Ishikawa (cell line): ENCODE measurements at regions not wholly inside any gene's neighbourhood (a gene's known extent, or its start where the extent isn't known, plus 50 kb on each side); places are given as distances from the start of the nearest gene placed in this dataset.

Source experiments
- CEBPB ChIP-seq: IDR thresholded peaks from 2 replicates; pipeline ENCODE4 v1.6.1; 2012
- CREB1 ChIP-seq: IDR thresholded peaks from 2 replicates; pipeline ENCODE4 v1.6.1; 2012; ENCODE audit warnings: low read depth
- EGR1 ChIP-seq: IDR thresholded peaks from 2 replicates; pipeline ENCODE4 v1.6.1; 2012
- EP300 ChIP-seq: IDR thresholded peaks from 2 replicates; pipeline ENCODE4 v1.6.1; 2012; ENCODE audit warnings: borderline replicate concordance
- FOXM1 ChIP-seq: IDR thresholded peaks from 2 replicates; pipeline ENCODE4 v1.6.1; 2012; ENCODE audit warnings: low read depth, borderline replicate concordance
- NFIC ChIP-seq: IDR thresholded peaks from 2 replicates; pipeline ENCODE4 v1.6.1; 2012
- RAD21 ChIP-seq: IDR thresholded peaks from 2 replicates; pipeline ENCODE4 v1.6.1; 2012; ENCODE audit warnings: low read depth
- TAF1 ChIP-seq: IDR thresholded peaks from 2 replicates; pipeline ENCODE4 v1.6.1; 2012; ENCODE audit warnings: low read depth, mild to moderate bottlenecking
- TCF12 ChIP-seq: IDR thresholded peaks from 2 replicates; pipeline ENCODE4 v1.6.1; 2012; ENCODE audit warnings: low read depth
- TEAD4 ChIP-seq: IDR thresholded peaks from 2 replicates; pipeline ENCODE4 v1.6.1; 2012
- YY1 ChIP-seq: IDR thresholded peaks from 2 replicates; pipeline ENCODE4 v1.6.1; 2012; ENCODE audit warnings: low read depth
- ZBTB7A ChIP-seq: IDR thresholded peaks from 2 replicates; pipeline ENCODE4 v1.6.1; 2012; ENCODE audit warnings: low read depth
- TF ChIP-seq, protein P1 (sequence below): IDR thresholded peaks from 2 replicates; pipeline ENCODE4 v1.6.1; 2012; ENCODE audit warnings: low read depth, mild to moderate bottlenecking
- TF ChIP-seq, protein P2 (sequence below): IDR thresholded peaks from 2 replicates; pipeline ENCODE4 v1.6.1; 2012
- TF ChIP-seq, protein P3 (sequence below): IDR thresholded peaks from 2 replicates; pipeline ENCODE4 v1.6.1; 2012

DNA sequence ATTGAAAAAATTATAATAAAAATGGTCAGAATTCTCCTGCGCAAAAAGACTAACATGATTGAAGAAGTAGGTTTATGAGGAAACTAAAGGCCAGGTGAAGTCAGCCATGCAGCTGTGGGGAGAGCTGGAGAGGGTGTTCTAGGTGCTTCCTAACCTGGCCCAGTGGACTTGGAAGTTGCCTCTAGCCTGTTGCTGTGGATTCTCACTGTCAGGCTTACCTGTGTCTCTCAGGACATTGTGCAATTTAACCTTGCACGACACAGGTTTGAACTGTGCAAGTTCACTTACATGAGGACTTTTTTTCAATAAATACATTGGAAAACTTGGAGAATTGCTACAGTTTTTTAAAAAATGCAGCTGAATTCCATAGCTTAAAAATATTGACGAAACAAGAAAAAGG is 266.4 kb downstream of the CXCL12 start:
- TF ChIP-seq, protein P1, sequence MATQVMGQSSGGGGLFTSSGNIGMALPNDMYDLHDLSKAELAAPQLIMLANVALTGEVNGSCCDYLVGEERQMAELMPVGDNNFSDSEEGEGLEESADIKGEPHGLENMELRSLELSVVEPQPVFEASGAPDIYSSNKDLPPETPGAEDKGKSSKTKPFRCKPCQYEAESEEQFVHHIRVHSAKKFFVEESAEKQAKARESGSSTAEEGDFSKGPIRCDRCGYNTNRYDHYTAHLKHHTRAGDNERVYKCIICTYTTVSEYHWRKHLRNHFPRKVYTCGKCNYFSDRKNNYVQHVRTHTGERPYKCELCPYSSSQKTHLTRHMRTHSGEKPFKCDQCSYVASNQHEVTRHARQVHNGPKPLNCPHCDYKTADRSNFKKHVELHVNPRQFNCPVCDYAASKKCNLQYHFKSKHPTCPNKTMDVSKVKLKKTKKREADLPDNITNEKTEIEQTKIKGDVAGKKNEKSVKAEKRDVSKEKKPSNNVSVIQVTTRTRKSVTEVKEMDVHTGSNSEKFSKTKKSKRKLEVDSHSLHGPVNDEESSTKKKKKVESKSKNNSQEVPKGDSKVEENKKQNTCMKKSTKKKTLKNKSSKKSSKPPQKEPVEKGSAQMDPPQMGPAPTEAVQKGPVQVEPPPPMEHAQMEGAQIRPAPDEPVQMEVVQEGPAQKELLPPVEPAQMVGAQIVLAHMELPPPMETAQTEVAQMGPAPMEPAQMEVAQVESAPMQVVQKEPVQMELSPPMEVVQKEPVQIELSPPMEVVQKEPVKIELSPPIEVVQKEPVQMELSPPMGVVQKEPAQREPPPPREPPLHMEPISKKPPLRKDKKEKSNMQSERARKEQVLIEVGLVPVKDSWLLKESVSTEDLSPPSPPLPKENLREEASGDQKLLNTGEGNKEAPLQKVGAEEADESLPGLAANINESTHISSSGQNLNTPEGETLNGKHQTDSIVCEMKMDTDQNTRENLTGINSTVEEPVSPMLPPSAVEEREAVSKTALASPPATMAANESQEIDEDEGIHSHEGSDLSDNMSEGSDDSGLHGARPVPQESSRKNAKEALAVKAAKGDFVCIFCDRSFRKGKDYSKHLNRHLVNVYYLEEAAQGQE, result no peak
- TF ChIP-seq CREB1 (no peak), EGR1 (no peak), TAF1 (no peak), FOXM1 (no peak), RAD21 (no peak), NFIC (no peak), ZBTB7A (no peak)
- TF ChIP-seq, protein P2, sequence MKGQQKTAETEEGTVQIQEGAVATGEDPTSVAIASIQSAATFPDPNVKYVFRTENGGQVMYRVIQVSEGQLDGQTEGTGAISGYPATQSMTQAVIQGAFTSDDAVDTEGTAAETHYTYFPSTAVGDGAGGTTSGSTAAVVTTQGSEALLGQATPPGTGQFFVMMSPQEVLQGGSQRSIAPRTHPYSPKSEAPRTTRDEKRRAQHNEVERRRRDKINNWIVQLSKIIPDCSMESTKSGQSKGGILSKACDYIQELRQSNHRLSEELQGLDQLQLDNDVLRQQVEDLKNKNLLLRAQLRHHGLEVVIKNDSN, result no peak

DNA sequence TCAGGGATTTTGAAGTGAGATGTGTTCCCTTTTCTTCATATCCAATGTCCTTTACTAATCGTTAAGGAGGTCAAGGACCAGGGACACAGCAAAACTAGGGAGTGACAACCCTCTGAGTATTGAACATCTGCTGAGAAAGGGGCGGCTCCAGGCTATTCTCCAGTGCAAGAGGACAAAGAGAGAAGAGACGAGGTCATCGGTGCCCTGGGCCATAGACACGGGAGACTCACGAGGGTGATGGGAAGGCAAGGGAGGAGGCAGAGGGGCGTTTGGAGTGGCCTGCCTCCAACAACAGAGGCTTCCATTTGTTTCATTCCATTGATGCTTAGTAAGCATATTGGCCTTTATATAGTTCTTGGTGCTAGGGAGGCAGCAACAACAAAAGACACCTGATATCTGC is 268.4 kb downstream of the CXCL12 start:
- no peak for TF ChIP-seq EGR1
- TF ChIP-seq, protein P1, result no peak
- TF ChIP-seq ZBTB7A, result no peak
- no peak for TF ChIP-seq CEBPB
- TF ChIP-seq CREB1, result no peak
- no peak for TF ChIP-seq FOXM1
- TF ChIP-seq TCF12, result no peak
- TF ChIP-seq, protein P2, result no peak
- TF ChIP-seq YY1, result no peak

DNA sequence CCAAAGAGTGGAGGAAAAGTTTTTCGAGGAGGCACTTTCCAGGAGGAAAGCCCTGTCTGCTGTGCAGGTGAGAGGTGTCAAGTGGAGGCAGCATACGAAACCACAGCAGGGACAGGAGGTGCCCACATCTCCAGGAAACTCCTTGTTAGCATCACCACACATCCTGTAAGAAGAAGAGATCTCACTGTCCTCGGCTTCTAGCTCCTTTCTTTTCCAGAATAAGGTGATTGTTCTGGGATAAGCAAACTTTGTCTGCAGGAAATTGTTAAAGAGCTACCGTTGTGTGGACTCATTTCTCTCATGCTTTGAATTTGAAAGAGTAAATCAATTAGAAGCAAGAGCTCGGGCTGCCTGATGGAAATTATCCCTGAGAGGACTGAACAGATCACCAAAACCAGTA is 269.4 kb downstream of the CXCL12 start:
- no peak for TF ChIP-seq YY1
- TF ChIP-seq, protein P3, sequence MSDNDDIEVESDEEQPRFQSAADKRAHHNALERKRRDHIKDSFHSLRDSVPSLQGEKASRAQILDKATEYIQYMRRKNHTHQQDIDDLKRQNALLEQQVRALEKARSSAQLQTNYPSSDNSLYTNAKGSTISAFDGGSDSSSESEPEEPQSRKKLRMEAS, result no peak
- no peak for TF ChIP-seq NFIC
- no peak for TF ChIP-seq EP300
- no peak for TF ChIP-seq TCF12
- no peak for TF ChIP-seq RAD21
- no peak for TF ChIP-seq CREB1
- TF ChIP-seq, protein P1, result no peak
- TF ChIP-seq ZBTB7A, result no peak
- TF ChIP-seq TEAD4, result no peak
- no peak for TF ChIP-seq FOXM1
- TF ChIP-seq, protein P2, result no peak

DNA sequence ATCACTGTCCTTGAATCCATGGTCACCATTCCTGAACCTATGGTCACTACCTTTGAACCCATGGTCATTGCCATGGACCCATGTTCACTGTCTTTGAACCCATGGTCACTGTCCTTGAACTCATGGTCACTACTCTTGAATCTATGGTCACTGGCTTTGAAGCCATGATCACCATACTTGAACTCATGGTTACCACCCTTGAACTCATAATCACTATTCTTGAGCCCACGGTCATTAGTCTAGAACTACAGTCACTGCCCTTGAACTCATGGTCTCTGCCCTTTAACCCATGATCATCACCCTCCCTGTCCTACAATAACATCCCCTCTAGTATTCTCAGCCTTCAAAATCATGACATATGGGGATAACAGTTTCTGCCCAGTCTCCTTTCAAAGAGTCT is 270.5 kb downstream of the CXCL12 start:
- TF ChIP-seq TEAD4 (no peak), TCF12 (no peak), EGR1 (no peak), EP300 (no peak), TAF1 (no peak), CREB1 (no peak), YY1 (no peak), FOXM1 (no peak), NFIC (no peak)
- TF ChIP-seq, protein P3, result no peak
- TF ChIP-seq, protein P1, result no peak
